ENCODE measurements at regions not wholly inside any gene's neighbourhood (a gene's known extent, or its start where the extent isn't known, plus 50 kb on each side); places are given as distances from the start of the nearest gene placed in this dataset.

GRCh38 chr18:64245126-64245861 is 96.4 kb upstream of the LINC00305 start:
- TF ChIP-seq CTCF (conservative IDR thresholded peaks at IDR 0.05 in 1 of 2, IDR thresholded peaks at IDR 0.05 in 1 of 2; ENCODE audit: low read depth in 1 of 2, low read length in 2 of 2): no peak
- no peak for TF ChIP-seq EZH2 (IDR thresholded peaks at IDR 0.05; ENCODE audit: low read length, missing control alignments)

Measured in fibroblast of lung (primary cell).